Cardiac fibroblast (primary cell): ENCODE measurements at regions not wholly inside any gene's neighbourhood (a gene's known extent, or its start where the extent isn't known, plus 50 kb on each side); places are given as distances from the start of the nearest gene placed in this dataset.
"Not testable (repeated sequence)": the region's sequence is repeated elsewhere in the genome, so short reads cannot be mapped to it uniquely, and the experiment has no call there.

Experiments
- DNase-seq, 2 donors: peaks; one replicate each; pipeline versions ENCODE4 v3.0.0 to v3.0.0-alpha.2; 2010; ENCODE audit warnings: low read depth in 2 of 2
- H3K4me3 ChIP-seq, 2 donors: replicated peaks in 1 of 2; 1 replicate in 1 of 2; 2 replicates in 1 of 2; pipeline ENCODE4 v1.5.1; 2011; ENCODE audit warnings: low read depth in 2 of 2, low read length in 2 of 2, mild to moderate bottlenecking in 2 of 2, moderate library complexity in 1 of 2
- TF ChIP-seq, protein P1 (sequence below): IDR thresholded peaks from one replicate; pipeline ENCODE4 v1.5.1; 2011; ENCODE audit warnings: low read depth, mild to moderate bottlenecking, low read length, inconsistent platforms

DNA sequence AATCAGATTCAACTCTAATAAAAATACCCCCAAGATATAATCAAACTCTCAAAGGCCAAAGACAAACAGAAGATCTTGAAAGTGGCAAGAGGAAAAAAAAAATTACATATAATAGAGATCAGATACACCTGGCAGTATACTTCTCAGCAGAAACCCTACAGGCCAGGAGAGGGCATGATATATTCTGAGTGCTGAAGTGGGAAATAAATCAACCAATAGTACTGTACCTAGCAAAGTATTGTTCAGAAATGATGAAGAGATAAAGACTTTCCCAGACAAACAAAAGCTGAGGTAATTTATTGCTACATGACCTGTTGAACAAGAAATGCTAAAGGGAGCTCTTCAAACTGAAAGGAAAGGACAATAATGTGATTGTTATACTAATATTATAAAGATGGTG, 291.9 kb downstream of the SH2D4B start:
- no peak overlapping the region for H3K4me3 ChIP-seq
- TF ChIP-seq, protein P1, sequence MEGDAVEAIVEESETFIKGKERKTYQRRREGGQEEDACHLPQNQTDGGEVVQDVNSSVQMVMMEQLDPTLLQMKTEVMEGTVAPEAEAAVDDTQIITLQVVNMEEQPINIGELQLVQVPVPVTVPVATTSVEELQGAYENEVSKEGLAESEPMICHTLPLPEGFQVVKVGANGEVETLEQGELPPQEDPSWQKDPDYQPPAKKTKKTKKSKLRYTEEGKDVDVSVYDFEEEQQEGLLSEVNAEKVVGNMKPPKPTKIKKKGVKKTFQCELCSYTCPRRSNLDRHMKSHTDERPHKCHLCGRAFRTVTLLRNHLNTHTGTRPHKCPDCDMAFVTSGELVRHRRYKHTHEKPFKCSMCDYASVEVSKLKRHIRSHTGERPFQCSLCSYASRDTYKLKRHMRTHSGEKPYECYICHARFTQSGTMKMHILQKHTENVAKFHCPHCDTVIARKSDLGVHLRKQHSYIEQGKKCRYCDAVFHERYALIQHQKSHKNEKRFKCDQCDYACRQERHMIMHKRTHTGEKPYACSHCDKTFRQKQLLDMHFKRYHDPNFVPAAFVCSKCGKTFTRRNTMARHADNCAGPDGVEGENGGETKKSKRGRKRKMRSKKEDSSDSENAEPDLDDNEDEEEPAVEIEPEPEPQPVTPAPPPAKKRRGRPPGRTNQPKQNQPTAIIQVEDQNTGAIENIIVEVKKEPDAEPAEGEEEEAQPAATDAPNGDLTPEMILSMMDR, result no peak
- no peak for DNase-seq

DNA sequence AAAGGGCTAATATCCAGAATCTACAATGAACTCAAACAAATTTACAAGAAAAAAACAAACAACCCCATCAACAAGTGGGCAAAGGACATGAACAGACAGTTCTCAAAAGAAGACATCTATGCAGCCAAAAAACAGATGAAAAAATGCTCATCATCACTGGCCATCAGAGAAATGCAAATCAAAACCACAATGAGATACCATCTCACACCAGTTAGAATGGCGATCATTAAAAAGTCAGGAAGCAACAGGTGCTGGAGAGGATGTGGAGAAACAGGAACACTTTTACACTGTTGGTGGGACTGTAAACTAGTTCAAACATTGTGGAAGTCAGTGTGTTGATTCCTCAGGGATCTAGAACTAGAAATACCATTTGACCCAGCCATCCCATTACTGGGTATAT, 295.0 kb downstream of the SH2D4B start:
- not testable (repeated sequence) for DNase-seq, H3K4me3 ChIP-seq

DNA sequence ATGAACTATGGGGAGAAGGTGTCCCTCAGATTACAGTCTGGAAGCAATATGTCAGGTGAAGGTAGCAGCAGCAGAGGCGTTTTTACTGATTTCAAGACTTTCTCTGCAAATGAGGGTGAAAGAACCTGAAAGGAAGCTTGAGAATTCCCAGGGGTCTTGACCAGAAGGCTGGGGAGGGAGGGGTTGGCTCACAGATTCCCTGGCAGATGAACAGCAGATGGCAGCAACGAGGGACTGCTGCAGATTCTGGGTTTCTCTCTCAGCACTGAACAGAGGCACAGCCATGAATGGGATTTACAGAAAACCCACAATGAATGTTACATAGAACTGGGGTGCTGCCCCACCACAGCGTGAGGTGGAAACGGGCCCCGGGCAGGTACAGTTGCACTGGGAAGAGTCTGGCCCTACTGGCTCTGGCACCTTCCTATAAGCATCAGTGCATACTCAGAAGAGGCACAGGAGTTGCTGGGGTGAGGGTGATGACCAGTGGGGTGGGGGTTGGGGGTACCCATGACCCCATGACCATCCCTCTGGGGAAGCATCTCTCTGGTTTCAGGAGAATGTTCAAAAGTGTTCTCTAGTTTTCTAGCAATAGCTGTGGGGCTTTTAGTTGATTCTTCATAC, 317.8 kb downstream of the SH2D4B start:
- TF ChIP-seq, protein P1, result no peak
- no peak overlapping the region for H3K4me3 ChIP-seq
- no peak for DNase-seq

DNA sequence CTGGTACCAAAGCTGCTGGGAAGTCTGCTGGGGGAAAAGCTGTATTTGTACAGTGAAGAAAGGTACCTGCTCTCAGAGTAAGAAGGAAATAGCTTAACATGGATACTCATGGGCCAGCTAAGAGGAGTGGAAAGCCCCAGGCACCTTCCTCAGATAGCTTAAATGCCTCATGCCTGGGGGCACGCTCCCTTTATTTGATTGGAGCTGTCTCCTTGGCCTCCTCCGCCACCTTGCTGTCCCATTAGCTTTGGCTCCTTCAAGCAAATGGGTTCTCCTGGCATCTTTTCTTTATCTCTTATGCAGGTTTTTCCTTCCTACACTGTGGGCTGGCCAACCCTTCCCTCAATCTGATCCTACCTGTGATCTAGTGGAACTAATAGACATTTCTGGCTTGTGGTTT, 318.5 kb downstream of the SH2D4B start:
- H3K4me3 ChIP-seq, result no peak overlapping the region
- DNase-seq, result no peak
- TF ChIP-seq, protein P1, result no peak

DNA sequence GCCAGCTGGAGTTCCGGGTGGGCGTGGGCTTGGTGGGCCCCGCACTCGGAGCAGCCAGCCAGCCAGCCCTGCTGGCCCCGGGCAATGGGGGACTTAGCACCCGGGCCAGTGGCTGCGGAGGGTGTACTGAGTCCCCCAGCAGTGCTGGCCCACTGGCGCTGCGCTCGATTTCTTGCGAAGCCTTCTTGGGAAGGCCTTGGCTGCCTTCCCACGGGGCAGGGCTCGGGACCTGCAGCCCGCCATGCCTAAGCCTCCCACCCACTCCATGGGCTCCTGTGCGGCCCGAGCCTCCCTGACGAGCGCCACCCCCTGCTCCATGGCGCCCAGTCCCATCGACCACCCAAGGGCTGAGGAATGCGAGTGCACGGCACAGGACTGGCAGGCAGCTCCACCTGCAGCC, 321.6 kb downstream of the SH2D4B start:
- H3K4me3 ChIP-seq, DNase-seq: not testable (repeated sequence)

DNA sequence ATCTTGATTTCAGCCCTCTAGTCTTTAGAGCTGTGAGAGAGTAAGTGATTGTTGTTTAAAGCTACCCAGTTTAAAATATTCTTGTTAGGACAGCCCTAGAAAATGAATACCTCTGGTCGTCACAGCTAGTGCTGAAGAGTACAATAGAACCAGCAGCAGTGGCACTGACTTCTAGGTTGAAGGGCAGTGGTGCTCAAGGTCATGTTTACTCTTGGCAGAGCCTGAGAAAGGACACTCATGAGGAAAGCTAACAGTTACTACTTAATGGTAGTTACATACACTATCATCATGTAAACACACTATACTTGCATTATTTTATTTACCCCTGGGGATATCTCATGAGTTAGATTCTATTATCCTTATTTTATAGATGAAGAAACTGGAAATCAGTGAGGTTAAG, 323.0 kb downstream of the SH2D4B start:
- no peak overlapping the region for H3K4me3 ChIP-seq
- TF ChIP-seq, protein P1, result no peak
- DNase-seq, result no peak

DNA sequence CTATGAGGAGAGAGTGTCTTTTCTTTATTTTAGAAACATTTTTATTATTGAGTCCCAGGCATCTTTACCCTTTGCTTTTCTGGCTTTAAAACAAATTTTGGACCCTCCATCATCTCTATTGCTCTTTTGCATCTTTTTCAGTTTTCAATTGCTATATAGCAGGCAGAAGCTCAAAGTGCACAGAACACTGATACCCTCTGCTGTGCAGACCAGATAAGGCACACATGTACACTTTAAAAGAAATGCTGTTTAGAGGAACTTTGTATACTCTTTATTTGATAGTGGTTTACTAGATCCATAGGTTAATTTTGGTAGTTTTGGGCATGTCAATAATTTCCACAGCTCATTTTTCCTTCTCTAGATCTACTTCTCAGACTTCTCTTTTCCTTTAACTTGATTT, 324.2 kb downstream of the SH2D4B start:
- DNase-seq, result no peak
- TF ChIP-seq, protein P1, result no peak
- H3K4me3 ChIP-seq, result no peak overlapping the region

DNA sequence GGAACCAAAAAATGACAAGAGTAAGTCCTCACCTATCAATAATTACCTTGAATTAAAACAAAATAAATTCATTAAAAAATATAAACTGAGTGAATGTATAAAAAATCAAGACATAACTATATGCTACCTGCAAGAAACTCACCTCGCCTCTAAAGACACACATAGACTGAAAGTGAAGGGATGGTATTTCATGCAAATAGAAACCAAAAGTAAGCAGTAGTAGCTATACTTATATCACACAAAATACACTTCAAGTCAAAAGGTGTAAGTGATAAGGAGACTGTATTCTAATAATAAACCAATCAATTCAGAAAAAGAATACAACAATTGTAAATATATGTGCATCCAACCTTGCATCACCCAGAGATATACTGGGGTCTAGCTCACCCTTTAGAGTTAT, 332.6 kb downstream of the SH2D4B start:
- no peak overlapping the region for H3K4me3 ChIP-seq
- no peak for DNase-seq
- TF ChIP-seq, protein P1, result no peak
